ENCODE measurements at regions not wholly inside any gene's neighbourhood (a gene's known extent, or its start where the extent isn't known, plus 50 kb on each side); places are given as distances from the start of the nearest gene placed in this dataset.

DNA sequence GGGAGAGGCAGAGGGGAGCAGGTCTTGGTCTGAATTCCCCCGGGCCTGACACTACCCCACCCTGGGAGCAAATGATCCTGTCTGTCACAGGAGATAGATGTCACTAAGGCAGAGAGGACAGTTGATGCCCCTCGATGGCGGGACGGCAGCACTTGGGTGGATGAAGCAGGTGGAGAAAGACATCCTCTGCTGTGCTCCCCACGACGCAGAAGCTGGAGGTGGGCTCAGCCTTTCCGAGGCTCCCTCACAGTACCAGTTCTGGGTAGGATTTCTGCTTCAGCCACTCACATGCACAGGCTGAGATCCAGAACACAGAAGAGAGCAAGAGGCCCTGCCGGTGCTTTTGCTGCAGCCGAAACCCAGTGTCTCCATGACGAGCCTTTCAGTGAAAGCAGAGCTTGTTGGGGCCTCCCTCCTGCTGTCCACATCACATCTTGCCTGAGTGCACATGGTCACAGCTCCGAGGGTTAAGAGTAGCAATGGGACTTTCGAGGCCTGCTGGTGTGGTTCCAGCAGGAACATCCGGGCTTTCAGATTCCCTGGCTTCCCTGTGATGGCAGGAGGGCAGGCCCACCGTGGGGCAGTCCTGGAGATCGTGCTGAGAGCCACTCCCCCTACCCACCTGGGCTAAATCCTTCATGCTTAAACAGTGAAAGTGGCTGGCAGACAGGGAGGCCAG, 107.3 kb upstream of the PRR20G start:
- no peak overlapping the region for H3K27ac Mint-ChIP-seq
- no peaks in the 10 kb centered on the region for H3K4me1 Mint-ChIP-seq
- H3K4me3 Mint-ChIP-seq: no peak overlapping the region
- H3K9me3 Mint-ChIP-seq: no peaks in the 10 kb centered on the region
- ChIA-PET CTCF (no interaction called here), POLR2A (no interaction called here)
- H3K36me3 Mint-ChIP-seq (ENCODE audit: low read depth): no peaks in the 10 kb centered on the region
- peaks cover 8% of the 10 kb centered on the region for H3K27me3 Mint-ChIP-seq
- no peak for DNase-seq

DNA sequence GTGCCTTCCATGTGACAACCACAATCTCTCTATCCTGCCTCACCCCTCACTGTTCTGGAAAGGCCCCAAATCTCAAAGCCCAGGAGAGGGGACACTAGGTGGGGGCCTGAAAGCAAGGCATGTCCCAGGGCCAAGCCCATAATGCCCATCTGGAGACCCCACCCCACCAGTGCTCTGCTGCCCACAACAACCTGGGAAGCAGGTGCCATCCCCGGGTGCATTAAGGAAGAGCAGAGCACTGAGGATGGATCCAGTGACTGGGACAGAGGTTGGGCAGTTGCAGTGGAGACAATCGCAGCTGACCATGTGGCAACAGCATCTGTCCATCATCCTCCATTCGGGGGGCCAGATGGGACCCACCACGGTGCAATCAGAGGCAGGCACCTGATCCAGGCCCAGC, 106.2 kb upstream of the PRR20G start:
- Mint-ChIP-seq H3K9me3 (no peaks in the 10 kb centered on the region), H3K36me3 (ENCODE audit: low read depth) (no peaks in the 10 kb centered on the region), H3K4me1 (no peaks in the 10 kb centered on the region), H3K27ac (no peak overlapping the region), H3K27me3 (peaks cover 8% of the 10 kb centered on the region), H3K4me3 (no peak overlapping the region)
- CTCF ChIA-PET: no interaction called here
- no peak for DNase-seq
- POLR2A ChIA-PET: no interaction called here

DNA sequence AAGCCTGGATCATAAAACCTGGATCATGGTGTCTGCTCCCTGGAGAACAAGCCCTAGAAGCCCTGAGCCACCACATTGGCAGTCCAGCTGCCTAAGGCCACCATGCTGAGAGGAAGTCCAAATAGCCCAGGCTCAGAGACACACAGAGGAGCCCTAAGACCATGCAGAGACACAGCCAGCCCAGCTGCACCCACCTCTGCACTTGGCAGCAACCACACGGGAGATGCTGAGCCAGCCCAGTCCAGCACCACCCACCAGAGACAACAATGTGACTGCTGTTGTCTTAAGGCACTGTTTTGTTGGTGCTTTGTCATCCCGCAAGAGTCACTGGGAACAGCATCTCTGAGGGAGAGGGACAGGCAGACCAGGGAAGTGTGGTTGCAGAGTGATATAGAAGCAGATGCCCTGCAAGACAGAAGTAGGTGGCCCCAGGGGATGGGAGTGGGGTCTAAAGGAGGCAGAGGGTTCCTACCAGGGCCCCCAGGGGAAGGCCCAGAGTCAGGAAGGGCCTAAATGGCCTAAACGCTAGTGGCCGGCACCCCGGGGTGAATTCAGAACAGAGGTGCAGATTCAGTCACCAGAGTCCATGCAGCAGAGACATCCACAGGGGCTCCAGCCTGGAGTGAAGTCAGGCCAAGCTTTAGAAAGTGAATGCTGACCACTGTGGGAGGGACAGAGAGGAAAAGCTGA, 105.4 kb upstream of the PRR20G start:
- no peaks in the 10 kb centered on the region for H3K4me1 Mint-ChIP-seq
- CTCF ChIA-PET: no interaction called here
- no peaks in the 10 kb centered on the region for H3K9me3 Mint-ChIP-seq
- no peaks in the 10 kb centered on the region for H3K36me3 Mint-ChIP-seq (ENCODE audit: low read depth)
- peaks cover 7% of the 10 kb centered on the region for H3K27me3 Mint-ChIP-seq
- POLR2A ChIA-PET: no interaction called here
- no peak for DNase-seq
- H3K4me3 Mint-ChIP-seq: no peak overlapping the region
- no peak overlapping the region for H3K27ac Mint-ChIP-seq

GRCh38 chr3:127392156-127392490, 104.3 kb upstream of the PRR20G start:
- no peaks in the 10 kb centered on the region for H3K4me1 Mint-ChIP-seq
- DNase-seq: no peak
- H3K27me3 Mint-ChIP-seq: peaks cover under 1% of the 10 kb centered on the region
- H3K9me3 Mint-ChIP-seq: no peaks in the 10 kb centered on the region
- no peaks in the 10 kb centered on the region for H3K36me3 Mint-ChIP-seq (ENCODE audit: low read depth)
- no peak overlapping the region for H3K27ac Mint-ChIP-seq
- POLR2A ChIA-PET: no interaction called here
- CTCF ChIA-PET: no interaction called here
- no peak overlapping the region for H3K4me3 Mint-ChIP-seq

- Mint-ChIP-seq H3K27me3 (no peaks in the 10 kb centered on the region), H3K9me3 (no peaks in the 10 kb centered on the region), H3K4me1 (no peaks in the 10 kb centered on the region), H3K4me3 (no peak overlapping the region), H3K36me3 (ENCODE audit: low read depth) (no peaks in the 10 kb centered on the region), H3K27ac (no peak overlapping the region)
- CTCF ChIA-PET: no interaction called here
- POLR2A ChIA-PET: no interaction called here
- no peak for DNase-seq
Observed at GRCh38 chr3:127391436-127392155, 103.8 kb upstream of the PRR20G start.

GRCh38 chr3:127390365-127391025, 102.6 kb upstream of the PRR20G start:
- Mint-ChIP-seq H3K4me1 (no peaks in the 10 kb centered on the region), H3K27me3 (no peaks in the 10 kb centered on the region), H3K9me3 (no peaks in the 10 kb centered on the region), H3K27ac (no peak overlapping the region), H3K4me3 (no peak overlapping the region), H3K36me3 (ENCODE audit: low read depth) (no peaks in the 10 kb centered on the region)
- no peak for DNase-seq
- ChIA-PET CTCF (no interaction called here), POLR2A (no interaction called here)

DNA sequence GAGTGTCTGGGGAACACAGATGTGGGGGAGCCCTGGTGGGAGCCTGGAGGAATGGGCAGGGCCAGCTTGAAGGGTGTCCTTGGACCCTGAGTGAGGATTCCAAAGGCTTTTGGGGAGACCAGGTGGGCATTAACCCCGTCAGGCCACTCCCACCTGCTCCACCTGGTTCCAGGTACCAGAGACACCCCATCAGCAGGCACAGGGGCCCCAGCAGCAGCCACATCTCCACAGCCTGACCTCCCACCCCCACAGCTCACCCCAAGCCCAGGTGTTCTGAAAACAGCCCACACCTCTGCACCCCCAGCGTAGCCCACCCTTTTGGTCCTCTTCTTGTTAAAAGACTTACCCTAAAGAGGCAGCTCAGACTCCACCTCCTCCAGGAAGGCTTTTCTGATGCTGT, 102.1 kb upstream of the PRR20G start:
- ChIA-PET POLR2A (no interaction called here), CTCF (no interaction called here)
- DNase-seq: no peak
- Mint-ChIP-seq H3K27me3 (no peaks in the 10 kb centered on the region), H3K27ac (no peak overlapping the region), H3K9me3 (no peaks in the 10 kb centered on the region), H3K4me3 (no peak overlapping the region), H3K36me3 (ENCODE audit: low read depth) (no peaks in the 10 kb centered on the region), H3K4me1 (no peaks in the 10 kb centered on the region)

DNA sequence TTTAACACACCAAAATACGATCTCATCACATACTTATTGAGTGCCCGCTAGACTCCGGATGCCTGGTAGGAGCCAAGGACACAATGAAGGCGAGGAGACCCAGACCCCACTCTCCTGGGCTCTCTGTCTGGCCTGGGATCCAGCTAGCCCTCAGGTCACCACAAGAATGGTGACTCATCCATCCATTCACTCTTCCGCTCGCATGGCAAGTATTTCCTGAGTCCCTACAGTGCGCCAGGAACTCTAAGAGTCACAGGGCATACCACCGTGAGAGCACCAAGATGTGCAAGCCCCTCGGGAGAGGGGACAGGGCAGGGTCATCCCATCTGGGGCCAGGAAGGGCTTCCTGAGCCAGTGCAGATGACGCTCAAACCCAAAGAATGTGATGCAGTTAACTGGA, 101.6 kb upstream of the PRR20G start:
- DNase-seq: no peak
- Mint-ChIP-seq H3K36me3 (ENCODE audit: low read depth) (no peaks in the 10 kb centered on the region), H3K27ac (no peak overlapping the region), H3K9me3 (no peaks in the 10 kb centered on the region), H3K4me1 (no peaks in the 10 kb centered on the region), H3K27me3 (no peaks in the 10 kb centered on the region), H3K4me3 (no peak overlapping the region)
- CTCF ChIA-PET: no interaction called here
- POLR2A ChIA-PET: no interaction called here

DNA sequence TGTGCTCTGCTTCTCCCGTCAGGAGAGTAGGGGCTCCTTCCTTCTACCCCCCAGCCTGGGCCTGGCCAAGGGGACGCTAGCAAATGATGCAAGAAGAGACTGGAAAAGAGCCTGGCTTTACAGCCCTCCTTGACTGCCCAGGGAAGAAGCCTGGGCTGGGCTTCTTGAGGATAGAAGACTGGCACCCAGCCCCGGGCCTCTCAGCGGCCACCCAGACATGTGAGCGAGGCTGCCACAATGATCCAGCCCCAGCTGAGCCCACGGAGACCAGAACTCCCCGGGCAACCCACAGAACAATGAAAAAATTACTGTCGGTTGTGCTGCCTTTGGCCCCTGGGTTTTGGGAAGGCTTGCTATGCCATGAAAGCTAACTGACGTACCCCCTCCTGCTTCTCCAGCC, 100.6 kb upstream of the PRR20G start:
- no peaks in the 10 kb centered on the region for H3K4me1 Mint-ChIP-seq
- no peaks in the 10 kb centered on the region for H3K9me3 Mint-ChIP-seq
- H3K4me3 Mint-ChIP-seq: no peak overlapping the region
- ChIA-PET CTCF (no interaction called here), POLR2A (no interaction called here)
- no peaks in the 10 kb centered on the region for H3K27me3 Mint-ChIP-seq
- H3K36me3 Mint-ChIP-seq (ENCODE audit: low read depth): no peaks in the 10 kb centered on the region
- DNase-seq: no peak
- no peak overlapping the region for H3K27ac Mint-ChIP-seq

DNA sequence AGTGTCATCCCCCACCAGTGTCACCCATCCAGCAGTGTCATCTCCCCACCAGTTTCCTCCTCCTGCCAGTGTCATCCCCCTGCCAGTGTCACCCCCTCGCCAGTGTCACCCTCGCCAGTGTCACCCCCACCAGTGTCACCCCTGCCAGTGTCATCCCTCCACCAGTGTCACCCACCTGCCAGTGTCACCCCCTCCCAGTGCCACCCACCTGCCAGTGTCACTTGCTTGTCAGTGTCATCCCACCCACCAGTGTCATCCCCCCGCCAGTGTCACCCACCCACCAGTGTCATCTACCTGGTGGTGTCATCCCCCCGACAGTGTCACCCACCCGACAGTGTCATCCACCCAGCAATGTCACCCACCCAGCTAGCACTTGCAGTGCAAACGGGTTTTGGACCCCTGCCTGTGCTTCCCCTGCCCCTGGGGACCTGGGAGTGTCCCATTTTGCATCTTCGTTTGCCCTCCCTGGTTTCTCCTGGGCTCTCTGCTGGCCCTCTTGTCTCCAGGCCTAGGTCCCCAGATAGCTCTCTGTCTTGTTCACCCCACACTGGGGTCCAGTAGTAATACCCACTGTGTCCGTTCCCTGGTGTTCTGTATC, 99.8 kb upstream of the PRR20G start:
- Mint-ChIP-seq H3K36me3 (ENCODE audit: low read depth) (no peaks in the 10 kb centered on the region), H3K27ac (no peak overlapping the region), H3K27me3 (no peaks in the 10 kb centered on the region), H3K9me3 (no peaks in the 10 kb centered on the region), H3K4me1 (no peaks in the 10 kb centered on the region), H3K4me3 (no peak overlapping the region)
- CTCF ChIA-PET: no interaction called here
- POLR2A ChIA-PET: no interaction called here
- no peak for DNase-seq

GRCh38 chr3:127387119-127387518, 99.3 kb upstream of the PRR20G start:
- no peak overlapping the region for H3K4me3 Mint-ChIP-seq
- H3K27ac Mint-ChIP-seq: no peak overlapping the region
- no peak for DNase-seq
- H3K9me3 Mint-ChIP-seq: no peaks in the 10 kb centered on the region
- ChIA-PET POLR2A (no interaction called here), CTCF (no interaction called here)
- H3K36me3 Mint-ChIP-seq (ENCODE audit: low read depth): no peaks in the 10 kb centered on the region
- peaks cover under 1% of the 10 kb centered on the region for H3K27me3 Mint-ChIP-seq
- H3K4me1 Mint-ChIP-seq: no peaks in the 10 kb centered on the region

- ChIA-PET POLR2A (no interaction called here), CTCF (no interaction called here)
- Mint-ChIP-seq H3K4me3 (no peak overlapping the region), H3K9me3 (no peaks in the 10 kb centered on the region), H3K4me1 (no peaks in the 10 kb centered on the region), H3K27ac (no peak overlapping the region), H3K36me3 (ENCODE audit: low read depth) (no peaks in the 10 kb centered on the region), H3K27me3 (peaks cover 3% of the 10 kb centered on the region)
- no peak for DNase-seq
Observed at GRCh38 chr3:127386490-127386889, 98.6 kb upstream of the PRR20G start.

DNA sequence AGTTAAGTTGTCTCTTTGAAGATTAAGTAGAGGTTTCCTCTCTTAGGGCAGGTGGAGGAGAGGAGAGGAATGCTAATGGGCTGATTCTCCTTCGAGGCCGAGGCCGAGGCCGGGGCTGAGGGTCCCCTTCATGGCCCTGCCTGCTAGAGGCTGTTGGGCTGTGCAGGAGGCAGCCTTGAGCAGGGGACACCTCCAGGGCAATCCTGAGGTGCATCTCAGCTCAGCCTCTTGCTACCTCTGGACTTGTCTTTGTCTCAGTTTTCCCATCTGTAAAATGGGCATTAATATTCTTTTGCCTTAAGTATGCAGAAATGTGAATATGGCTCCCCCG, 97.7 kb upstream of the PRR20G start:
- Mint-ChIP-seq H3K36me3 (ENCODE audit: low read depth) (no peaks in the 10 kb centered on the region), H3K9me3 (no peaks in the 10 kb centered on the region), H3K27me3 (peaks cover 8% of the 10 kb centered on the region), H3K27ac (no peak overlapping the region), H3K4me1 (no peaks in the 10 kb centered on the region), H3K4me3 (no peak overlapping the region)
- CTCF ChIA-PET: no interaction called here
- POLR2A ChIA-PET: no interaction called here
- no peak for DNase-seq

All from activated CD4-positive, alpha-beta memory T cell treated with anti-CD3 and anti-CD28 coated beads, Interleukin-2, amount 10 ng/mL, durations not matched to agents 7 days and 5 days (primary cell).